Stimulated activated CD4-positive, alpha-beta T cell treated with anti-CD3 and anti-CD28 coated beads, Interleukin-4, amount 100 ng/mL, for 24 hours (primary cell): ENCODE measurements at regions not wholly inside any gene's neighbourhood (a gene's known extent, or its start where the extent isn't known, plus 50 kb on each side); places are given as distances from the start of the nearest gene placed in this dataset.
"Not testable (repeated sequence)": the region's sequence is repeated elsewhere in the genome, so short reads cannot be mapped to it uniquely, and the experiment has no call there.

ENCODE experiments used
- DNase-seq: peaks from one replicate; pipeline ENCODE4 v3.0.0-alpha.2; 2020

GRCh38 chr7:142435606-142436005 lies 177.7 kb upstream of the PRSS58 start:
- DNase-seq, result not testable (repeated sequence)

GRCh38 chr7:142434666-142435167 lies 176.9 kb upstream of the PRSS58 start:
- DNase-seq, result no peak

- not testable (repeated sequence) for DNase-seq
These were observed 176.3 kb upstream of the PRSS58 start for GRCh38 chr7:142434133-142434532.

- DNase-seq, result no peak
These were observed 174.5 kb upstream of the PRSS58 start for GRCh38 chr7:142432377-142432776.

GRCh38 chr7:142431491-142431890 lies 173.6 kb upstream of the PRSS58 start:
- DNase-seq, result no peak

GRCh38 chr7:142428094-142428493 lies 170.2 kb upstream of the PRSS58 start:
- no peak for DNase-seq

GRCh38 chr7:142425281-142425680 lies 167.4 kb upstream of the PRSS58 start:
- DNase-seq, result no peak

- DNase-seq, result no peak
These were observed 164.8 kb upstream of the PRSS58 start for GRCh38 chr7:142422621-142423020.

GRCh38 chr7:142420554-142421362 lies 162.9 kb upstream of the PRSS58 start:
- peak; percentile 14 for DNase-seq

GRCh38 chr7:142418326-142418725 lies 160.5 kb upstream of the PRSS58 start:
- no peak for DNase-seq

- DNase-seq, result no peak
These were observed 157.1 kb upstream of the PRSS58 start for GRCh38 chr7:142414915-142415314.

GRCh38 chr7:142414135-142414534 lies 156.3 kb upstream of the PRSS58 start:
- no peak for DNase-seq

GRCh38 chr7:142413280-142414000 lies 155.6 kb upstream of the PRSS58 start:
- no peak for DNase-seq

- DNase-seq, result peak; percentile 48
These were observed 154.8 kb upstream of the PRSS58 start for GRCh38 chr7:142412551-142413193.

- DNase-seq, result no peak
These were observed 151.6 kb upstream of the PRSS58 start for GRCh38 chr7:142409471-142409870.

GRCh38 chr7:142408794-142409193 lies 150.9 kb upstream of the PRSS58 start:
- no peak for DNase-seq

GRCh38 chr7:142407939-142408570 lies 150.2 kb upstream of the PRSS58 start:
- DNase-seq, result no peak

- no peak for DNase-seq
These were observed 147.4 kb upstream of the PRSS58 start for GRCh38 chr7:142405122-142405765.

GRCh38 chr7:142401951-142402350 lies 144.1 kb upstream of the PRSS58 start:
- no peak for DNase-seq

- DNase-seq, result no peak
These were observed 142.2 kb upstream of the PRSS58 start for GRCh38 chr7:142400042-142400533.

- DNase-seq, result peak; percentile 42
These were observed 133.5 kb upstream of the PRSS58 start for GRCh38 chr7:142391191-142391992.
